ENCODE measurements at regions not wholly inside any gene's neighbourhood (a gene's known extent, or its start where the extent isn't known, plus 50 kb on each side); places are given as distances from the start of the nearest gene placed in this dataset.

DNA sequence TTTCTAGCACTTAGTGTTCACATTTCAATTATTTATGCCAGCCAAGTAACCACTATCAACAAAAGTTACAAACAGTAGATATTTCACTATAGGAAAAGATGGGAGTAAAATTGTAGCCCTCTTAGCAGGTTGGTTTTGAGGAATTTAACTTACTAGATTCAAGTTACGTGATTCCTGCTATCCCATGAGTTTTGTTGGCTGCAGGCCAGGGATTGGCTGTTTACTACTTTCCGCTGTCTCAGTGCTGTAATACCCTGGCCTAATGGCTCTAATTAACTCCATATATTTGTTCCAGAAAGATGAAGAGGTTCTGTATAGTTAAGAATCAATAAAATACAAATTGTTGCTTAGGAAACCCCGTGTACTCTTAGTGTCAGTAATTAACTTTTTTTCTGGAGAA lies 55.5 kb upstream of the MAGED1 start:
- no peak for TF ChIP-seq CTCF (IDR thresholded peaks at IDR 0.05)
- Histone ChIP-seq H3K36me3 (no peaks in the 10 kb centered on the region), H3K27ac (no peak overlapping the region), H3K4me3 (no peak overlapping the region), H3K27me3 (replicated peaks; ENCODE audit: insufficient read depth) (no peaks in the 10 kb centered on the region), H3K4me1 (ENCODE audit: control insufficient read depth in 1 of 2, low read depth in 2 of 2) (no peaks in the 10 kb centered on the region), H3K9me3 (no peaks in the 10 kb centered on the region)
- no peak for DNase-seq (ENCODE audit: low spot score)
- no peak for ATAC-seq (ENCODE audit: insufficient number of reproducible peaks, low FRiP score, low read depth)
